ENCODE measurements at regions not wholly inside any gene's neighbourhood (a gene's known extent, or its start where the extent isn't known, plus 50 kb on each side); places are given as distances from the start of the nearest gene placed in this dataset.

GRCh38 chr3:154517404-154517803 lies 87.4 kb upstream of the GPR149 start:
- TF ChIP-seq CTCF (conservative IDR thresholded peaks at IDR 0.05) (no peak), EZH2 (IDR thresholded peaks at IDR 0.05; ENCODE audit: low read depth) (no peak)

Measured in PC-9 (cell line).